VCaP (cell line): ENCODE measurements at regions not wholly inside any gene's neighbourhood (a gene's known extent, or its start where the extent isn't known, plus 50 kb on each side); places are given as distances from the start of the nearest gene placed in this dataset.

Experiments used
- H3K27ac ChIP-seq: fragments of 450-650 bp; 2 replicates; pipeline ENCODE4 v1.5.1; 2017
- TF ChIP-seq, protein P1 (sequence below): fragments of 450-650 bp; conservative IDR thresholded peaks from 2 replicates; pipeline ENCODE4 v1.5.1; 2017; ENCODE audit warnings: mild to moderate bottlenecking, moderate library complexity

DNA sequence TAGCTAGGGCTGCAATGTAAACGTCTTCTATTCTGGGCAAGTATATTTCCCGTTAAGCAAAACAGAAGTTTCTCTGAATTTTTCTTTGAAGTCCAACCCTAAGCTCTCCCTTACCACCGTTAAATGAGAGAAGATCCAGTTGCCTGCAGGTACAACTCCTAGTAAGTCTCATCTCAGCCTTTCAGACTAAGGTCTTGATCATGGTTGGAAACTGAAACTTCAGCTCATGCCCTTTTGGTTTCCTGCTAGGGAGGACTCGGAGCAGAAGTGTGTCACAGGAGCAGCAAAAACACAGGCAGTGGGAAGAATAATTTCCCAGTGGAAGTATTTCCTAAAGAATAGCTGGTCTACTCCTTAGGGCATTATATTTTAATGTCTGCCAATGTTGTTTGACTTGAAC, 717.9 kb downstream of the PRELID2 start:
- H3K27ac ChIP-seq, result no peak overlapping the region
- TF ChIP-seq, protein P1, sequence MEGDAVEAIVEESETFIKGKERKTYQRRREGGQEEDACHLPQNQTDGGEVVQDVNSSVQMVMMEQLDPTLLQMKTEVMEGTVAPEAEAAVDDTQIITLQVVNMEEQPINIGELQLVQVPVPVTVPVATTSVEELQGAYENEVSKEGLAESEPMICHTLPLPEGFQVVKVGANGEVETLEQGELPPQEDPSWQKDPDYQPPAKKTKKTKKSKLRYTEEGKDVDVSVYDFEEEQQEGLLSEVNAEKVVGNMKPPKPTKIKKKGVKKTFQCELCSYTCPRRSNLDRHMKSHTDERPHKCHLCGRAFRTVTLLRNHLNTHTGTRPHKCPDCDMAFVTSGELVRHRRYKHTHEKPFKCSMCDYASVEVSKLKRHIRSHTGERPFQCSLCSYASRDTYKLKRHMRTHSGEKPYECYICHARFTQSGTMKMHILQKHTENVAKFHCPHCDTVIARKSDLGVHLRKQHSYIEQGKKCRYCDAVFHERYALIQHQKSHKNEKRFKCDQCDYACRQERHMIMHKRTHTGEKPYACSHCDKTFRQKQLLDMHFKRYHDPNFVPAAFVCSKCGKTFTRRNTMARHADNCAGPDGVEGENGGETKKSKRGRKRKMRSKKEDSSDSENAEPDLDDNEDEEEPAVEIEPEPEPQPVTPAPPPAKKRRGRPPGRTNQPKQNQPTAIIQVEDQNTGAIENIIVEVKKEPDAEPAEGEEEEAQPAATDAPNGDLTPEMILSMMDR, result no peak

DNA sequence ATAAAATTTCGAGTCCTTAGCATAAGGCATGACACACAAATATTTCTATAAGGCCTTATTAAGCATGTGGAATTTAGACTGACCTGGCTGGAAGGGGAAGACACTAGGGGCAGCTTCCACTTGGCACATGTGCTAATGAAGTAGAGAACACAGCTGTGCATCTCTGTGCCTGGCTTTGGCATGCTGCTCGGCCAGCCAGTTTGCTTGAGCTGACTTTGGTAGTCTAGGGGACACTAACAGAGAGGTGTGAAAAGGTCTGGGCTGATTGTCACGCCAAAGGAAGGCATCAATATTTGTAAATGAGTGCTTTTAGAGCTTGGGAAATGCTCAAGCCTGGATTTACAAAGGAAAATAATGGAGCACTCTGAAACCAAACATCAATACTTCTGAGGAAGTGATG, 723.7 kb downstream of the PRELID2 start:
- H3K27ac ChIP-seq, result no peak overlapping the region
- TF ChIP-seq, protein P1, result no peak

DNA sequence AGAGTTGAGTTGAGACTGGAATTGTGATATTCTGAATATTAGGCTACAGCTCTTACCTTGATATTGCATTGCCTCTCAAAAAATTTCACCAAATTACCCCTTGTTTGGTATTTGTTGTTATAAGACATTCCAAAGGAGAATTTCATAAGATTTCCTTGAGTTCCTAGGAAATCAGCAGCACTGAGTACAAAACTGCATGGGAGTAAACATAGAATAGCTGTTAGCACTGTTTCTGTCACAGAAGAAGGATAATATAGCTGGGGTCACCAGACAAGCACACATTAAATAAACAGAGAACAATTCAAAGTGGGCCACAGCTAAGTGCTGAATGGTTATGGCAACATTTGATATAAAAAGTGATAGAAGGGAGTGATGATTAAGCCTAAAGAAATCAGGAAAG, 724.3 kb downstream of the PRELID2 start:
- TF ChIP-seq, protein P1, result no peak
- H3K27ac ChIP-seq, result no peak overlapping the region

GRCh38 chr5:145110181-145110580, 725.0 kb downstream of the PRELID2 start:
- TF ChIP-seq, protein P1, result no peak
- no peak overlapping the region for H3K27ac ChIP-seq

DNA sequence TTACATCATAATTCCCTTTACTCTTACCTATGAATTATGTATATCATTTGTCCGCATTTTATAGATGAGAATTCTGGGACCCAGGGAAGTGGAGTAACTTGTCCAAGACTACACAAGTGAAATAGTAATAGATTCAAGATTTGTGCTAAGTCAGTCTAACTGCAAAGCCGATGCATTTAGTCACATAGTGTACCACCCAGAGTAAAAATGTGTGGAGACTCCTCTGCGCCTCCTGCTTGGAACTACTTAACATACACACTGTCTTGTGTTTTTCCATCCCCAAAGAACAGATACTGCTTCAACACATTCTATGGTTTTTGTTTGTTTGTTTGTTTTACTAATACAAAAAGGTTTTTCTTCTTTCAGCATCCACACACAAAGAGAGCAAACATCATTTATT, 729.8 kb downstream of the PRELID2 start:
- TF ChIP-seq, protein P1, result no peak
- no peak overlapping the region for H3K27ac ChIP-seq

- TF ChIP-seq, protein P1, result no peak
- no peak overlapping the region for H3K27ac ChIP-seq
Measured at GRCh38 chr5:145104106-145104505, 731.0 kb downstream of the PRELID2 start.

DNA sequence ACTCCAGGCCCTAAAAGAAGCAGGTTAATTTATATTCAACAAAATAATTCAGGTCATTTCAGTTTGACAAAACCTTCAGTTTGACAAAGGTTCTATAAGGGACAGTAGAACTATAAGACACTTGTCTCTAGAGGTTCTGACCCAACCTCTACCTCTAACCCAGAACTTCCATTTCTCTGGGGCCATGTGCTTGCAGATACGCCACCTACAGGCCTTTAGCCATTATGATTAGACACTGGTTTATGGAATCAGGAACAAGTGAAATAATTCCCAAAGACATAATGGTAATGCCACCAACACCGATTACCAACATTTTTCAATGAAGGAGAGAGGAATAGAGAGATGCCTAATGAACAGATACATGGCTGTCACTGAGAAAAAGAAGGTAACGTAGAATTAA, 733.9 kb downstream of the PRELID2 start:
- H3K27ac ChIP-seq, result no peak overlapping the region
- TF ChIP-seq, protein P1, result peak; percentile 70

DNA sequence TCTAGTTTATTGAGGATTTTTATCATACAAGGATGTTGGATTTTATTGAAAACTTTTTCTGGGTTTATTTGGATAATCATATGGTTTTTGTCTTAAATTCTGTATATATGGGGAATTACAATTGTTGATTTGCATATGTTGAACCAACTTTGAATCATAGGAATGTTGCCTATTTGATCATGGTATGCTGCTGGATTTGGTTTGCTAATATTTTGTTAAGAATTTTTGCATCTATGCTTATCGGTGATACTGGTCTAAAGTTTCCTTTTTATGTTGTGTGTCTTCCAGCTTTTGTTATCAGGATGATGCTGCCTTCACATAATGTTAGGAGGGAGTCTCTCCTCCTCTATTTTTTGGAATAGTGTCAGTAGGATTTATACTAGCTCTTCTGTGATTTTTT, 745.0 kb downstream of the PRELID2 start:
- no peak overlapping the region for H3K27ac ChIP-seq
- TF ChIP-seq, protein P1, result no peak
